HG03139 (cell line): ENCODE measurements at regions not wholly inside any gene's neighbourhood (a gene's known extent, or its start where the extent isn't known, plus 50 kb on each side); places are given as distances from the start of the nearest gene placed in this dataset.
"Not testable (repeated sequence)": the region's sequence is repeated elsewhere in the genome, so short reads cannot be mapped to it uniquely, and the experiment has no call there.

Experiments
- ATAC-seq: cut with Tn5 transposase; IDR thresholded peaks from one replicate; pipeline ENCODE4 v1.9.1; 2021; ENCODE audit not compliant: unreplicated experiment

DNA sequence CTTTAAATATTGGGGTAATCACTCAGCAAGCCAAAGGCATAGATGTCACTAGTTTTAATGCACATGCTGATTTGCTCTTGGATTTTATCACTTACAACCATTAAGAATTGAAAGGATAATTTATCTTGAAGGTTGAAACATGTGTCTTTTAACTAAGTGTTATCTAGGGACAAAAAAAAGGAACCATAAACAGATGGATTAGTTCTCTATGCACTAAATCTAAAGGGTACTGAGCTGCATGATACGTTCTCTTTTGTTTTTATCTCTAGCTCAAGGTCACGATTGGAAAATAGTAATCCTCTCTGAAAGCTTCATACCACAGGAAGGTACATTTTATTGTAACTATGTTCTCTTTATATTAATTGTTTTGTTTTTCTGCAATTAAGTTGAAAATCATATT is 1426.6 kb downstream of the GRIK2 start:
- no peak for ATAC-seq

DNA sequence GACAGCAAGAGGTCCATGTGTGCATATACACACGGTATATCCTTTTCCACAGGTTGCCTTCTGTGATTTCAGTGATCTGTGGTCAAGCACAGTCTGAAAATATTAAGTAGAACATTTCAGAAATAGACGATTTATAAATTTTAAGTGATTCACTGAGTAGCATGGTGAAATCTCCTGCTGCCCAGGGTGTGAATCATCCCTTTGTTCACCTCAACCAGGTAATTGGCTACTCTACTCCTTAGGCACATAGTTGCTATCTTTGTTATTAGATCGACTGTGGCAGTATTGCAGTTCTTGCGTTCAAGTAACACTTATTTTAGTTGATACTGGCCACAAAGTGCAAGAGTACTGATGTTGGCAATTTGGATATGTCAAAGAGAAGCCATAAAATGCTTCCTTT is 1421.7 kb downstream of the GRIK2 start:
- no peak for ATAC-seq

DNA sequence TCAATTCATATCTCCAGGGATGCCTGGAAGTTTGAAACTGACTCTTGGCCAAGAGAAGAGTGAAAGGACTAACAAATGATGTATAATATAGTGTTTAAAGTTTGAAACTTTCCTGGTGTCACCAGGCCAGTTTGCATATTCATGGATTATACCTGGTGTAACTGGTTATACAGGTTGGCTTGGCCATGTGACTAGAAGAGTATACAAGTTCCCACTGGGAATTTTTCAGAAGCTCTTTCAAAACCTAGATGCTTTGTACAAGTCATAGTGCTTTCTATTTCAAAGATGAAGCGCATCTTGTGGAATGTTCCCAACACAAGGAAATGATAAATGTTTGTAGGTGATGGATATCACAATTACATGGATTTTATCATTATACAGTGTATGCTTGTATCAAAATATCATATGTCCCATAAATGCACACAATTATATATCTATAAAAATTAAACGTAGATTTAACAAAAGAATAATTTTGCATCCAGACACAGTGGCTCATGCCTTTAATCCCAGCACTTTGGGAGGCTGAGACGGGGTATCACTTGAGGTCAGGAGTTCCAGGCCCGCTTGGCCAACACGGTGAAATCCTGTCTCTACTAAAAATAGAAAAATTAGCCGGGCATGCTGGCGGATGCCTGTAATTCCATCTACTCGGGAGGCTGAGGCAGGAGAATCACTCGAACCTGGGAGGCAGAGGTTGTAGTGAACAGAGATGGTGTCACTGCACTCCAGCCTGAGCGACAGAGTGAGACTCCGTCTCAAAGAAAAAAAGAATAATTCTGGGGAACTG is 1420.2 kb downstream of the GRIK2 start:
- ATAC-seq = no peak

DNA sequence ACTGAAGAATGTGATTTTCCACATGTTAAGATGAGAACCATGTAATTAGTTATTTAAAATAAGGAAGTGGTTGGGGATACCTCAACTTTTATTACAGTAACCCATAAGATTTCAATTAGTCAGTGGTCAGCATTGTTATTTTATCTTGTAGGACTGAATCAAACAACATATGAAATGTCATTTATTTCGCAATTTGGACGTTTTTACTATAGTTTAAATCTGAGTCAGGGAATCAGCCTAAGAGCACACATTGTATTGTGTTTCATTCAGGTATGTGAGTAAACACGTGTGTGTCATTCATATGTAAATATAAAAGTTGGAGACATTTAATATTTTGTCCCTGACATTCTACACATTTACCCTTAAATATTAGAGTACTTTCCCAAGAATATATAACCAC is 1418.7 kb downstream of the GRIK2 start:
- ATAC-seq = no peak

DNA sequence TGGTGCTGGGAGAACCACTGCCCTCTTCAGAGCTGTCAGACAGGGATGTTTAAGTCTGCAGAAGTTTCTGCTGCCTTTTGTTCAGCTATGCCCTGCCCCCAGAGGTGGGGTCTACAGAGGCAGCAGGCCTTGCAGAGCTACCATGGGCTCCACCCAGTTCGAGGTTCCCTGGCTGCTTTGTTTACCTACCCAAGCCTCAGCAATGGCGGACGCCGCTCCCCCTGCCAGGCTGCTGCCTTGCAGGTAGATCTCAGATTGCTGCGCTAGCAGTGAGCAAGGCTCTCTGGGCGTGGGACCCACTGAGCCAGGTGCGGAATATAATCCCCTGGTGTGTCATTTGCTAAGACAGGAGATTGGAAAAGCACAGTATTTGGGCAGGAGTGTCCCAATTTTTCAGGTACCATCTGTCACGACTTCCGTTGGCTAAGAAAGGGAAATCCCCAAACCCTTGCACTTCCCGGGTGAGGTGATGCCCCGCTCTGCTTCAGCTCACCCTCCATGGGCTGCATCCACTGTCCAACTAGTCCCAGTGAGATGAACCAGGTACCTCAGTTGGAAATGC is 1415.5 kb downstream of the GRIK2 start:
- ATAC-seq = not testable (repeated sequence)

DNA sequence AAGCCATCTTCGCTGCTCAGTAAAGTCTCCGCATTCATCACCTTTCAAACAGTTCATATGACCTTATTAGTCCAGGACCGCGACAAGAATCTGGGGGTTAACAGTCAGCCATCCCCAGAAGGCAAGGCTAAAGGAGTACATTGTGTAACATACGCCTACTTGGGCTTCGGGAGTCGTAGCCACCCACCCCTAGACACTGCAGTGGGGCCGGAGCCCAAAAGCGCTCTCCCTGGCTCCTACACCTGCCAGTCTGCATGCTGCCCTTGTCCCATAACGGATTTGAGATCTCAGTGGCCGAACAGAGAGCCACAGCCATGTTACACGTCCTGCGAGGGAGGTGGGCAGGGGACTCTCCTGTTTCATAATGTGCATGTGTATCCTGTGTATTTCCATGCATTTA is 1405.5 kb downstream of the GRIK2 start:
- no peak for ATAC-seq

DNA sequence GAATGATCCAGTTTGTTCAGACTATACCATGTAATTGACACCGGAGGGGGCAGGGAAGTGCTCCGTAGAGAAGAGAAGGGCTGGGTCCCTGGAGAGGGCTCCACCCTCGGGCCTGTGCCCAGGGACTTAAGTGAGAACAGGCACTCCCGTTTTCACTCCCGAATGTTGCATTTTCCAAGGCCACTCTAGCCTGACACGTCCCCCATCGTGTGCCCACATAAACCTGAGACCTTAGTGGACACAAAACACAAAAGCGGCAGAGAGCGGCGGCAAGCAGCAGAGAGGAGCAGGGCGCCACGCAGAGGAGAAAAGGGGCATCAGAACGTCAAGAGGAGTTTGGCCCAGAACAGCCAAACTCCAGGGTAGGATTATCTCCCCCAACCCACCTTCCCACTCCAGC is 1405.1 kb downstream of the GRIK2 start:
- ATAC-seq = no peak

DNA sequence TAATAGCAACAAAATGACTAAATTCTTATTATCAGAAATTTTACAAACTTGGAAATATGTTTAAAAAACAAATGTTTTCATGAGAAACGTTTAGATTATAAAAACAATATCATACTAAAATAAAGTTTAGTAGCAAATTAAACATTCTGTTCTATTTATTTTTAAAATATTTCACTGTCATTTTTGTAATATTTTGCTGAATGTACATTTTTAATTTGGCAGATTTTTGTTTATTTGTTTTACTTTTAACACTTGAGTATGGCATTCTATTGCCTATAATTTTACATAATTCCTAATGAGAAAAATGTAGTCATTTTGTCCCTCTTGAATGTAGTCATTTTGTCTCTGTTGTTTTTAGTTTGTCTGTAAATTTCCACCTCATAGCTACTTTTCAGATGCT is 1400.2 kb downstream of the GRIK2 start:
- no peak for ATAC-seq

DNA sequence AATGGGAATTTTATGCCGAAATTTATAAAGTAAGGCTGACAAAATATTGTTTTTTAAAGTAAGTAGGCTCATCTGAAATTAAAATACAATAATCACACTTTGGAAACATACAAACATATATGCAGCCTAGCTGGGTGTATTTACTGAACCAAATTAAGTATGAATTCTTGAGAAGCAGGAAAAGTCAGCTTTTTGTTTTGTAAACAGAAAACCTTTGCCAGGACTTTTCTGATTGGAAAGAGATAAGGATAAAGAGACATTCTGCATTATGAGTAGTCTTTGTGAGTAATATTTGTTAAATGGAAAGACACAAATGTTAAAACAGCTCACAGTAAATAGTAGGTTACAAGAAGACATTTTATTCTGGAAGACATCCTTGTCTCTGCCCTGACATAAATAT is 1380.8 kb downstream of the GRIK2 start:
- no peak for ATAC-seq

DNA sequence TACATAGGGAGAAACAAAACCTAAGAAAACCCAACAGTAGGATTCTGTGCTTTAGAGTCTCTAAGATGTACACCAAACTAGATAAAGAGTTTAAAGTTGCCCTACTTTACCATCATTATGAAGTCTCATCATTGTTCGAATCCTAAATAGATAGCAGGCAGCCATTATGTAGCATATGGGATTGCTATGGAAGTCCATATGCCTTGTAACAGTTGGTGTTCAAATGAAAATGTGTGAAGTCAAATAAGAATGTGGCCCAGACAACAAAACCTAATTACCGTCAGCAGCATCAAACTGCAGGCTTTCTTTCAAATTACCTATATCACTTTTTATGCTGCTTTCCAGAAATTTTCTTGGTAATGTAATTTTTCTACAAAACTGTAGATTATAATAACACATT is 1380.1 kb downstream of the GRIK2 start:
- ATAC-seq = no peak

DNA sequence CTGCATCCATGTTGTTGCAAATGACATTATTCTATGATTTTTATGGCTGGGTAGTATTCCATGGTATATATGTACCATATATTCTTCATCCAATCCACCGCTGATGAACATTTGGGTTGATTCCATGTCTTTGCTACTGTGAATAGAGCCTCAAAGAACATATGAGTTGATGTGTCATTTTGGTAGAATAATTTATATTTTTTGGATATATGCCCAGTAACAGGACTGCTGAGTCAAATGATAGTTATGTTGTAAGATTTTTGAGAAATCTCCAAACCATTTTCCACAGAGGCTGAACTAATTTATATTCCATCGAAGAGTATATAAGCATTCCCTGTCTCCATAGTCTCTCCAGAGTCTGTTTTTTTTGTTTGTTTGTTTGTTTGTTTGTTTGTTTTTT is 1373.5 kb downstream of the GRIK2 start:
- no peak for ATAC-seq

DNA sequence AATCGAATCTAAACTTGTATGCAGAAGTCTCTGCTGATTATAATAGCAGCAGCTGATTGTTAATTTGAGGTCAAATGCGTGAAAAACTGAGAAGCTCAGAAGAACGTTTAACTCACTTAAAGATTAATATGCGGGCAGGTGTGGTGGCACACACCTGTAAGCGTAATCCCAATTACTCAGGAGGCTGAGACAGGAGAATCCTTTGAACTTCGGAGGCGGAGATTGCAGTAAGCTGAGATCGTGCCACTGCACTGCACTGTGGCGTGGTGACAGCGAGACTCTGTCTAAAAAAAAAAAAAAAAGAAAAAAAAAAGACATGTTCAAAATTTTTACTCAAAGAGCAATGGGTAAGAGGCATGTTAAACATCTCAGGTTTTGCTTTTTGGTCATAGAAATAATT is 1370.8 kb downstream of the GRIK2 start:
- no peak for ATAC-seq

DNA sequence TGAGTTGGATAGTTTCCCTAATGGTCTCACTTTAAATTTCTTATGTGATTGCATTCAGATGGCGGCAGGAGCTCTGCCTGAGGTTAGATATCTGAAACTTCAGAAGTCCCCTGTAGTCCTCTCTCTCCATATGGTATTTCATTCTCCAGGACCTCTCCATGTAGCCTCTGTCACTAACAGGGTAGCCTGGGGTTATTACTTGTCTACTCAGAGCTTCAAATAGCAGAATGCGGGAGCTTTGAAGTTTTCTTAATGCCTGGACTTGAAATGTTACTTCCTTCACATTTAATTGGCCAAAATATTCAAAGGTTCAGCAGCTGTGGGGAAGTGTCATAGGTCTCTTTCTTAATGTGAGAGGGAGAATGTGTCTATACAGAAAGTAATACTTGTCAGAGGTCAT is 1370.4 kb downstream of the GRIK2 start:
- no peak for ATAC-seq

DNA sequence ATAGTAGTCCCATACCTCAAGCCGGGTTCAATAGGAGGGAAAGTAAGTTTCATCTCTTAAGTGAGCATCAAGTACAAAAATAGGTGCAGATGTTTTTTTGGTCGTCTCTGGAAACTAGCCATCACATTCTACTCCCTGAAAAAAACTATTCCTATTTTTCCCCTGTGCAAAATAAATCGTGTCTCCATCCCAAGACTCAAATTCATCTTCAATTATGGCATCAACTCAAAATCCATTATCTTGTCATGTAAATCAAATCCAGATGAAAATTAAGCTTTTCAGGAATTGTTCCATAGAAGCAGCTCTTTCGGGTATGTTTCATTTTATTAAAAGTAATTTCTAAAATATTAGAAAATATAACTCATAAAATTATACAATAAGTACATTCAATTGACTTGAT is 1368.4 kb downstream of the GRIK2 start:
- no peak for ATAC-seq

DNA sequence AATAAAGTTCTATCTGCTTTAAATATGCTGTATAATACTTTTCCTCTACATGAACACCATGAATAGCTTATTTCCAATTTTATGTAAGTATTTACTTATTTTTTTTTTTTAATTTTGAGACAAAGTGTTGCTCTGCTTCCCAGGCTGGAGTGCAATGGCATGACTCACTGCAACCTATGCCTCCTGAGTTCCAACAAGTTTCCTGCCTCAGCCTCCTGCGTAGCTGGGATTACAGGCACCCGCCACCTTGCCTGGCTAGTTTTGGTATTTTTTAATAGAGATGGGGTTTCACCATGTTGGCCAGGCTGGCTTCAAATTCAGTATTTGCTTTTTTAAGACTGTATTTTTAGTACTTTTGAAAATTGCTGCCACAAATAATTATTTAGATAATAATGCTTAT is 1365.9 kb downstream of the GRIK2 start:
- ATAC-seq = no peak

DNA sequence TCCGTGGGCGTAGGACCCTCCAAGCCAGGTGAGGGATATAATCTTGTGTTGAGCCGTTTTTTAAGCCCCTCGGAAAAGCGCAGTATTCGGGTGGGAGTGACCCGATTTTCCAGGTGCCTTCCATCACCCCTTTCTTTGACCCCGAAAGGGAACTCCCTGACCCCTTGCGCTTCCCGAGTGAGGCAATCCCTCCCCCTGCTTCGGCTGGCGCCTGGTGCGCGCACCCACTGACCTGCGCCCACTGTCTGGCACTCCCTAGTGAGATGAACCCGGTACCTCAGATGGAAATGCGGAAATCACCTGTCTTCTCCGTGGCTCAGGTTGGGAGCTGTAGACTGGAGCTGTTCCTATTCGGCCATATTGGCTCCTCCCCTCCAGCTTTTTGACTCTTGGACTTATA is 1365.0 kb downstream of the GRIK2 start:
- ATAC-seq = not testable (repeated sequence)

DNA sequence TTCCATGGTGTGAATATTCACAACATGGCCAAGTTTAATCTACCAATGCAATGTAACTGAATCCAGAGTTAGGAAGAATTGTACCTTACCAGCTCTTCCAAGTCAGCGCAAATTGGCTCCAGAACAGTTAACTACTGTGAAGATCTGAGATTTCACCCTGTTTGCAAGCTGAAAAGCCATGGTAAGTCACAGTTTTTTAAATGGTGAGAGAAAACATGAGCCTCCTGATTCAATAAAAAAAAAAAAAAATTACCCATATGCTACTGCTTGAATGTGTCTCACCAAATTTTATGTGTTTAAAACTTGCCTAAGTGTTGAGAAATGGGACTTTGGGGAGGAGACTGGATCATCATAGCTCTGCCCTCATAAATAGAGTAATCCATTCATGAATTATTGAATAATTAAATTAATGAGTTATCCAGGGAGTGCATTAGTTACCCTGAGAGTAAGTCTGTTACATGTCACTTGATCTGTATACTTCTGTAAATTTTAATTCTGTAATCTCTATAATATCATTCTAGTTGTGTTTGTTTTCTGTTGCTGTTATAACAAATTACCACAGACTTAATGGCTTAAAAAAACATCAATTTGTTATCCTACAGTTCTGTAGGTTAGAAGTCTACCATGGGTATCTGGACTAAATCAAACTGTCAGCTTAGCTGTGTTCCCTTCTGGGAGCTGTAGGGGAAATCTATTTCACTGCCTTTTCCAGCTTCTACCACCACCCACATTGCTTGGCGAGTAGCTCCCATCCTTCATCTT is 1355.9 kb downstream of the GRIK2 start:
- no peak for ATAC-seq

DNA sequence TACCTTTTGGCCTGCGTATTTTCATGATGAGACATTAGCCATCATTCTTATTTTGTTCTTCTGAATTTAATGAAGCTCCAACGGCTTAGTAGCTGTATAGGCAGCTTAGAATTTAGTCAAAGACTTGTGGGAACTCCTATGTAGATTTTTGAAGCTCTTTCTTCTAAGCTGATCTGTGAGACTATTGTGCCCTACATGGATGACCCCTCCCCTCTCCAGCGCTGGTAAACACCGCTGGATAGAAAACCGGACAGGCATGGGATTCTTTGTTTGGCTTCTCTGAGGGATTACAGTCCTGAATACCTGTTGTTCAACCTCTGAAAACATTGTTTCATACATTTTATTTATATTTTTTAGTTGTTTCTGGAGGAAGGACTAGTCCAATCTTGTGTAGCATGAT is 1353.4 kb downstream of the GRIK2 start:
- no peak for ATAC-seq

DNA sequence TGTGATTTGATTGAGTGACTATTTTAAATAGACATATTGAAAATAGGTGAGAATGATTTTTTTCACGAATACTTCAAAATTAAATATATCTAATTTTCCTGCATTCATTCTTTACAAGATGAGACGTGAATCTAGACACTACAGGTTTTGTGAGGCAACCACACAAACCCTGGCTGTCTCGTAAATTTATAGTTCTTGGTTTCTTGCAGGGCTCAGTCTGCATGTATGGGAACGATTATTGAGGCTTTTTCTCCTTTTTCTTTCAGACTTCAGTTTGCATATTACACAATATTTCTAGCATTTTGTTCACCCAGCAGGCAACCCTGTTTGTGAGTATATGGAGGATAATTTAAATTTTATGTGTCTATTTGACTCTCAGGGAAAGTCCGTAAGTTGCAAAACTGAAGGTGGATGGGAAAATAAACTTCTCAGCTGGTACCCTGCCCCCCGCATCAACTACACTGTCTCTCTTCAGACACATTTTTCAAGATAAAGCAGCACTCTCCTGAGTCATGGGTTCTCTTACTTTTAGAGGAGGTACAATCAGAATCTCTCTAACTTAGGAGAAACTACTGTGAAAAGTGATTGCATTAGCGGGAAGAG is 1349.3 kb downstream of the GRIK2 start:
- ATAC-seq = no peak

DNA sequence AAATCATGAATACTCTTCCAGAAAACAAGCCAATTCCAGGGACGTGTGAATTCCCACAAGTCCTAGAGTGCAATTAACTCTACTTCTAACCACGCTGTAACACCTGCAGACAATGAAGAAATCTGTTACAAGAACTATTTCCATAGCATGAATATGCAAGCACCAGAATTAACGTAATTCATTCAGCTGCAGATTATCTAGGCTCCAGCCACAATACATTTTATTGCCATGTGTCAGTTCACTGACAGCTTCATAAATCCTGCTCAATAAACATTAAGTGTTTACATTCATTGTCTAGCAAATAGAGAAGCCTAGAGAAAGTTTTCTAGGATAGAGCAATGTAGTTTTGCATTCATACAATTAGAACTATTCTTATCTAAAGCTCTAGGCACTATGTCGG is 1348.5 kb downstream of the GRIK2 start:
- ATAC-seq = no peak

DNA sequence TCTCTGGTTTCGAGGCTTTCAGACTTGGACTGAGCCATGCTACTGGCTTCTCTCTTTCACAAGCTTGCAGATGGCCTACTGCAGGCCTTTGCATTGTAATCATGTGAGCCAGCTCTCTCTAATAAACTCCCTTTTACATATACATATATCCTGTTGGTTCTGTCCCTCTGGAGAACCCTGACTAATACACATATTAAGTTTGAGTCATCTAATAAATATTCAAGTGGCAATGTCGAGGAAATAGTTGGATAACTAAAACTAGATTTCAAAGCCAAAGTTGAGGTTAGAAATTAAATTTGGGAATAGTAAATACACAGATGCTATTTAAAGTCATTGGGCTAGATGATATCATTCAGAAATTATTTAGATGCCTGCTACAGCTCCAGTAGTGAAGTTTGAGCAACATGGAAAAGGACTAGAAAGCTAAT is 1343.4 kb downstream of the GRIK2 start:
- ATAC-seq = no peak

DNA sequence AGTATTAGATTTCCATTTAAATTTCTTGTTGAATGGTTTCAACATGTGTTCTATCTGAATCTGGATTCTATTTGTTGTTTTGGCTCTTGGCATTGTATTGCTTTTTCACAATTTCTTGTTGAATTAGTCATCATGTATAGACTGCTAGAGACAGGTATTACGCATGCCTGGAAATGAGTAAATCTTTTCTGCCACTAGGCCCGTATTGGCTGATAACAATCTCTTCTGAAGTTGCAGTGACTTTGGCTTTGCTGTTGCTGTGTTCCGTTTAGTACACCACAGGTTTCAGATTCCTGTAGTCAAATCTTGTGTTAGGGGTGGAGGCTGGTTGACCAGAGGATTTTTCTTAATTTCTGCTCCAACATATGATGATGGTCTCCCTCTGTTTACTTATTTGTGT is 1339.4 kb downstream of the GRIK2 start:
- no peak for ATAC-seq
